GM23338 (cell line): ENCODE measurements at regions not wholly inside any gene's neighbourhood (a gene's known extent, or its start where the extent isn't known, plus 50 kb on each side); places are given as distances from the start of the nearest gene placed in this dataset.

Experiments
- ATAC-seq: fragments of 200-7000 bp; cut with Tn5 transposase; 3 replicates; pipeline ENCODE4 v1.9.1; 2020
- DNase-seq: peaks from one replicate; pipeline ENCODE4 v3.0.0-alpha.2; 2015; ENCODE audit warnings: low spot score
- H2AFZ ChIP-seq: fragments of 200-600 bp; sonication (generic); 2 replicates; pipeline ENCODE4 v1.8.0; 2016; ENCODE audit warnings: antibody characterized with exemption, mild to moderate bottlenecking, moderate library complexity
- H3F3A ChIP-seq: fragments of 200-600 bp; sonication (generic); replicated peaks from 2 replicates; pipeline ENCODE4 v1.8.0; 2017; ENCODE audit warnings: antibody characterized with exemption, mixed run types, low read depth
- H3K27ac ChIP-seq: fragments of 200-600 bp; sonication (generic); 2 replicates; pipeline ENCODE4 v1.6.1; 2016; ENCODE audit warnings: low read depth
- H3K27me3 ChIP-seq: fragments of 200-600 bp; sonication (generic); 2 replicates; pipeline ENCODE4 v1.8.0; 2016; ENCODE audit warnings: mild to moderate bottlenecking, mixed run types, moderate library complexity; ENCODE audit not compliant: insufficient read depth
- H3K36me3 ChIP-seq: fragments of 200-600 bp; sonication (generic); 2 replicates; pipeline ENCODE4 v1.8.0; 2016; ENCODE audit warnings: mild to moderate bottlenecking; ENCODE audit not compliant: insufficient read depth
- H3K4me1 ChIP-seq: fragments of 200-600 bp; sonication (generic); 2 replicates; pipeline ENCODE4 v1.8.0; 2016; ENCODE audit warnings: mild to moderate bottlenecking, moderate library complexity; ENCODE audit not compliant: insufficient read depth
- H3K4me2 ChIP-seq: fragments of 200-600 bp; sonication (generic); 2 replicates; pipeline ENCODE4 v1.7.1; 2017; ENCODE audit warnings: mixed run types
- H3K4me3 ChIP-seq: fragments of 200-600 bp; sonication (generic); 2 replicates; pipeline ENCODE4 v1.6.1; 2016; ENCODE audit warnings: mixed run types
- H3K79me2 ChIP-seq: fragments of 200-600 bp; sonication (generic); replicated peaks from 2 replicates; pipeline ENCODE4 v1.8.0; 2017; ENCODE audit warnings: mild to moderate bottlenecking; ENCODE audit not compliant: insufficient read depth
- H3K9me2 ChIP-seq: fragments of 200-600 bp; sonication (generic); 2 replicates; pipeline ENCODE4 v1.8.0; 2017; ENCODE audit not compliant: insufficient read depth
- H4K20me1 ChIP-seq: fragments of 200-600 bp; sonication (generic); replicated peaks from 2 replicates; pipeline ENCODE4 v1.8.0; 2017; ENCODE audit warnings: mild to moderate bottlenecking; ENCODE audit not compliant: insufficient read depth
- H3K27ac Mint-ChIP-seq: 2 replicates; pipeline ENCODE4 v1.8.0; 2020; ENCODE audit warnings: inconsistent platforms, mild to moderate bottlenecking, moderate library complexity, mixed read lengths
- H3K27me3 Mint-ChIP-seq: 3 replicates; pipeline ENCODE4 v1.8.0; 2022; ENCODE audit warnings: low read depth, mild to moderate bottlenecking, moderate library complexity, mixed read lengths, inconsistent platforms; ENCODE audit not compliant: insufficient read depth, poor library complexity
- H3K36me3 Mint-ChIP-seq: 3 replicates; pipeline ENCODE4 v1.8.0; 2021; ENCODE audit warnings: low read depth, mild to moderate bottlenecking, inconsistent platforms, moderate library complexity, mixed read lengths
- H3K4me1 Mint-ChIP-seq: 3 replicates; pipeline ENCODE4 v1.8.0; 2020; ENCODE audit warnings: mild to moderate bottlenecking, inconsistent platforms, mixed read lengths
- H3K4me3 Mint-ChIP-seq: 3 replicates; pipeline ENCODE4 v1.8.0; 2021; ENCODE audit warnings: moderate library complexity, mild to moderate bottlenecking, inconsistent platforms, mixed read lengths
- H3K9me3 Mint-ChIP-seq: 3 replicates; pipeline ENCODE4 v1.8.0; 2020; ENCODE audit warnings: moderate library complexity, mild to moderate bottlenecking, inconsistent platforms, mixed read lengths
- CREB1 ChIP-seq: fragments of 250-450 bp; sonication (Bioruptor Pico); IDR thresholded peaks from 2 replicates; pipeline ENCODE4 v1.5.0; 2020; ENCODE audit warnings: low read depth, mild to moderate bottlenecking, moderate library complexity
- CTCF ChIP-seq, 2 experiments: fragments of 200-600 bp in 1 of 2; sonication (generic) in 1 of 2; conservative IDR thresholded peaks; 2 replicates each; pipeline versions ENCODE4 v1.5.1 to v1.6.1; 2016 to 2017; ENCODE audit warnings: antibody characterized with exemption in 2 of 2, low read depth in 2 of 2, mild to moderate bottlenecking in 2 of 2, moderate library complexity in 1 of 2
- ETS1 ChIP-seq: IDR thresholded peaks from 2 replicates; pipeline ENCODE4 v1.6.1; 2016; ENCODE audit warnings: antibody characterized with exemption
- EZH2 ChIP-seq: fragments of 200-600 bp; sonication (generic); IDR thresholded peaks from one replicate; pipeline ENCODE4 v1.8.0; 2017; ENCODE audit warnings: antibody characterized with exemption, mild to moderate bottlenecking, low read depth; ENCODE audit not compliant: unreplicated experiment
- EZH2phosphoT487 ChIP-seq: fragments of 200-600 bp; sonication (generic); IDR thresholded peaks from one replicate; pipeline ENCODE4 v1.8.1; 2018; ENCODE audit warnings: antibody characterized with exemption; ENCODE audit not compliant: unreplicated experiment
- JUNB ChIP-seq: IDR thresholded peaks from one replicate; pipeline ENCODE4 v1.6.1; 2016; ENCODE audit warnings: antibody characterized with exemption; ENCODE audit not compliant: unreplicated experiment
- NANOG ChIP-seq: IDR thresholded peaks from 2 replicates; pipeline ENCODE4 v1.6.1; 2016; ENCODE audit warnings: antibody characterized with exemption, borderline replicate concordance
- POLR2AphosphoS5 ChIP-seq: IDR thresholded peaks from 2 replicates; pipeline ENCODE4 v1.6.1; 2016; ENCODE audit warnings: antibody characterized with exemption, low read depth
- STAT1 ChIP-seq: IDR thresholded peaks from one replicate; pipeline ENCODE4 v1.6.1; 2016; ENCODE audit warnings: antibody characterized with exemption; ENCODE audit not compliant: unreplicated experiment
- ZNF114 ChIP-seq: fragments of 250-450 bp; sonication (Bioruptor Pico); IDR thresholded peaks from 2 replicates; pipeline ENCODE4 v1.5.0; 2020; ENCODE audit warnings: mild to moderate bottlenecking, moderate library complexity
- ZNF331 ChIP-seq: fragments of 250-450 bp; sonication (Bioruptor Pico); IDR thresholded peaks from 2 replicates; pipeline ENCODE4 v1.5.0; 2020; ENCODE audit warnings: low read depth, mild to moderate bottlenecking, moderate library complexity
- ZNF462 ChIP-seq: fragments of 250-450 bp; sonication (Bioruptor Pico); IDR thresholded peaks from 2 replicates; pipeline ENCODE4 v1.5.0; 2020; ENCODE audit warnings: mild to moderate bottlenecking, moderate library complexity

GRCh38 chr4:182143086-182143821 is 99.9 kb upstream of the TENM3 start:
- peak overlapping the region; percentile 88 for H3K4me3 ChIP-seq
- no peaks in the 10 kb centered on the region for H3K36me3 ChIP-seq
- peak; percentile 24 for DNase-seq
- peak overlapping the region; percentile 97 for H3K27ac Mint-ChIP-seq
- peaks cover 31% of the 10 kb centered on the region for H3K79me2 ChIP-seq
- TF ChIP-seq ETS1 = no peak
- no peak for TF ChIP-seq EZH2phosphoT487
- no peak for TF ChIP-seq NANOG
- TF ChIP-seq ZNF331 (CRISPR knock-in tag) = no peak
- no peak for TF ChIP-seq ZNF462 (CRISPR knock-in tag)
- TF ChIP-seq POLR2AphosphoS5 = no peak
- TF ChIP-seq CTCF (conservative IDR thresholded peaks at IDR 0.05; ENCODE audit: low read depth in 2 of 2) = no peak
- no peak for TF ChIP-seq STAT1
- no peak for TF ChIP-seq EZH2
- TF ChIP-seq JUNB = no peak
- no peak for TF ChIP-seq CREB1 (CRISPR knock-in tag)
- no peak for TF ChIP-seq ZNF114 (CRISPR knock-in tag)
- peaks cover 34% of the 10 kb centered on the region for H3K4me1 ChIP-seq
- H3F3A ChIP-seq = peaks cover 3% of the 10 kb centered on the region; the same call in 1 of the 2 replicates
- peak overlapping the region; percentile 98 for H3K4me2 ChIP-seq
- H3K36me3 Mint-ChIP-seq = peaks cover 9% of the 10 kb centered on the region; the same call in 2 of the 3 replicates
- no peaks in the 10 kb centered on the region for H4K20me1 ChIP-seq
- peak overlapping the region; percentile 97 for H3K4me3 Mint-ChIP-seq
- peak overlapping the region; percentile 96 for H2AFZ ChIP-seq
- ATAC-seq = peak; percentile 8
- 0 out of 2 replicates have a peak overlapping the region, but pooled peaks have one; percentile 83 for H3K27ac ChIP-seq
- H3K27me3 ChIP-seq = peaks cover 40% of the 10 kb centered on the region
- H3K9me2 ChIP-seq = no peaks in the 10 kb centered on the region
- peaks cover 47% of the 10 kb centered on the region for H3K4me1 Mint-ChIP-seq
- H3K9me3 Mint-ChIP-seq = no peaks in the 10 kb centered on the region; the same call in 2 of the 3 replicates
- H3K27me3 Mint-ChIP-seq = peaks cover 33% of the 10 kb centered on the region
